ENCODE measurements at regions not wholly inside any gene's neighbourhood (a gene's known extent, or its start where the extent isn't known, plus 50 kb on each side); places are given as distances from the start of the nearest gene placed in this dataset.
A peak's percentile ranks its signal among the peaks of the same experiment; 100 is the strongest.

DNA sequence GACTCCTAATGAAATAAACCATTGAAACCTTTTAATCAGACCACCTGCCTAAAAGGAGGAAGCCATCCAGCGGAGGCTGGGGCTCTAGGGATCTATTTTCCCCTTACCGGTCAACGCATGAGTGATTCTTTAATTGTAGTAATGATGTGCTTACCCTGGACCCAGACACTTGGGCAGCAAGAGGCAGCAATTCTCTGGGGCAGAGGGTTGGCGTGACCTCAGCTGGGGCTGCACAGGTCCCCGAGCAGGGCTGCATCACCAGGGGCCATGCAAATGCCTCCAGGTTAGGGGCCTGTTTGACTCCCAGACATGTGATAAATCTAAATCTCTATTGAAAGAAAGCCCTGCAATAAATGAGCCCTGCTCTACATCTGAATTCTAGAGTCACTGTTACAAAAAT lies 194.2 kb upstream of the TSHZ3 start:
- intact Hi-C loops (cut with micrococcal nuclease) = no loop called here
- DNase-seq = no peak
- no peak for ATAC-seq

DNA sequence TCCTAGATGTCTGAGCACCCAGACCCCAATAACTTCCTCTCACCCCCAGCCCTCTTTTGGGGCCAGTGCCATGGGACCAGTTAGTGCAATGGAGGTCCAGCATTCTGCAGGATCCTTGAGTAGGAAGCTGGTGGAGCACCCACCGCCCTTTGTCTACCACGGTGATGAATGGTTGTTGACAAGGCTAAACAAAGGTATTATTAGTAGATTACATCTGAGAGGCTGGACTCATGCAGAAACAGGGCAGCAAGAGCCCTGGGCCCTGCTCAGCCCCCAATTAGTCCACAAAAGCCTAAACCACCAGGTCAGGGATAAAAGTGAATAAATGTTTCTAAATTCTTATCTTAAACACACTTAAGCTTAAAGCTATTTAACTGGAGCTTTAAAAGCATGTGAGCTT lies 196.5 kb upstream of the TSHZ3 start:
- ATAC-seq (no peak), DNase-seq (no peak)
- intact Hi-C loops (cut with micrococcal nuclease) = no loop called here

DNA sequence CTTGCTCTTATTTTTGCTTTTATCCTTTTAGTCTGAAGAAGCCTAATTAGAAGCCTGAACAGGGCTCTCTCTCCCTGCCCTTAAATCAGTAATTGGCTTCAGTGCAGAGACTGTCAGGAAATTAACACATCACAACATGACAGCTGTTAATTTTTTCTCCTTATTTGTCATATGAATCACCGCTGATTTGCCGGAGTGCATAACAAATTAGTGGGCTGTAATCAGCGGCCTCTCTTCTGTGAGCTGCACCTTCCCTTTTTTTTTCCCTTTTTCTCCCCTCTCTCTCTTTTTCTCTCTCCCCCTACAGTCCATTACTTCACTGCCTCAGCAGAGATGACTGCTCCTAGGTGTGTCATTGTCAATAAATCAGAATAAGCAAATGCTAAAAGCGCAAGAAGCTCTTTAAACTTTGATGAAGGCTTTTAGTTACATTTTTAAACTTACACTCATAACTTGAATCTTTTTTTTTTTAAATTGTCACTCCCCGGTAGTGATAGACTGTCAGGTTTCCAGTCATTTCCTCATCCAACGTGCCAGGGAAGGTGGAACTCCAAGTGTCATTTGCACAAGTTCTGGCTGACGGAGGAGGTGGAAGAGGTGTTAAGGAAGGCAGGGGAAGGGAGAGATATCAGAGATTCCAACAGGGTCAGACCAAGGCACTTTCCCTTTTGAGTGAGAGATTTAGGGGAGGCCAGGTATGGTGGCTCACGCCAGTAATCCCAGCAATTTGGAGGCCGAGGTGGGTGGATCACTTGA lies 197.1 kb upstream of the TSHZ3 start:
- ATAC-seq = no peak
- intact Hi-C loops (cut with micrococcal nuclease) = no loop called here

DNA sequence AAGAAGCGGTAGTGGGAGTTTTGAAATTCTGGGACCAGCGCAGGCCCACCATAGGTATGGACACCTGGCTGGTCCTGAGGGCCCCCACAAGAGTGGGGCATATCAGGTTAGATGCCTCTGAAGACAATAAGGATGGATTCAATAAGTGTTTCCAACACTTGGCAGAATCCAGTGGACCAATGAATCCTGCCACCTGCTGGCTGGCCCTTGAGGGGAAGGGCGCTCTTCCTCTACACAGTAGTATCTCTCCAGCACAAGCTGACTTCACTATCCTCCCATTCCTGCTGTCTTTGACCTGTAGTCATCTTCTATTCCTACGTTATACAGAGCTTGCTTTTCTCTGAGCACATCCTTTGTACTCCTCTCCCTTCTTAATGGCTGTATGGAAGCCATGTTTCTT lies 199.7 kb upstream of the TSHZ3 start:
- DNase-seq (peak; percentile 50), ATAC-seq (no peak)
- intact Hi-C loops (cut with micrococcal nuclease) = no loop called here

More for the DNA sequence above, 197.1 kb upstream of the TSHZ3 start:
- no peak for DNase-seq

DNA sequence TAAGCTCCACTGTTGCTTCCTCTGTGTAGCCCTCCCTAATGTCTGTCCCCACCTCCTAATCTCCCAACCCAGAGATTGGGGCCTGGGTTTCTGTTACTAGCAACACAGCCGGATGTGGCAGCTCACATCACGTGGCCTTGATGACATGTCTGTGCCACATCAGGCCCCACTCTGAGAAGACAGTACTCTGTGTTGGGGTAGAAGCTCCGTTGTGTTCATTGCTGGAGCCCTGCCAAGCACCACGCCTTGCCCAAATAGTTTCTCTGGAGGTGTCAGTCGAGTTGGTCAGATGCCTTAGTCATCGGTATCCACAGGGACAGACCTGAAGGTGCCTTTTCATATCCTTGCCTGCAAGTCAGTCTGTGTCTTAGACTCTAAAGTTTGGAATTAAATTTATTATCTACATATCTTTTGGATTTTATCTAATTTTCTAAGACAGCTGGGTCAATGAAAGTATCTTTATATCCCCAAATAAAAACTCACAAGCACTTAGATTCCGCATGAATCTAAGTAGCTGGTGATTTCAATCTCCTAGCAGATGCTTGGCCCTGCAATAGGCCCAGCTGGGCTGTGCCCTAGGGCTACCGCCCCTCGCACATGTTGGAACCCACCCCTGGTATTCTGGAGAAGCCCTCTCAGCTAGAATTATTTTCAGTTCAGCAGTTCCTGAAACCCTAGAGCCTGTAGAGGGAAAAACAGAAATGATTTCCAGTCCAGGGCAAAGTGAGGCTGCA lies 204.0 kb upstream of the TSHZ3 start:
- no peak for DNase-seq
- intact Hi-C loops (cut with micrococcal nuclease) = no loop called here
- ATAC-seq = no peak

DNA sequence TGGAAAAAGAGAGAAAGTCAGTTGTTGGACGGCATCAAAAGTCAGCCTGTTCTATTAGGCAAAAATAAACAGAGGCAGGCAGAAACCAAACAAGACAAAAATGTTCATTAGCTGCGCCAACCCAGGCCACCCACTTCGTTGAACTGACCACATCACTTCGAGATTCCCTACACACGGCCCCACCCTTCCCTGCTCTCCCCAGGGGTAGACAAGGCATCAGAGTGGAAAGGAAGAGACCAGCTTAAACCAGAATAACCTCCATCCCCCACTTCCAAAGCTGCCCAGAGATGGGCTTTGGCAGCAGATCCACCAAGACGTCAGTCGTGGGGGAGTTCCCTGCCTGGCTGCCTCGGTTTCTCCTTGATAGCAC lies 204.6 kb upstream of the TSHZ3 start:
- intact Hi-C loops (cut with micrococcal nuclease) = no loop called here
- DNase-seq (no peak), ATAC-seq (peak; percentile 58)

DNA sequence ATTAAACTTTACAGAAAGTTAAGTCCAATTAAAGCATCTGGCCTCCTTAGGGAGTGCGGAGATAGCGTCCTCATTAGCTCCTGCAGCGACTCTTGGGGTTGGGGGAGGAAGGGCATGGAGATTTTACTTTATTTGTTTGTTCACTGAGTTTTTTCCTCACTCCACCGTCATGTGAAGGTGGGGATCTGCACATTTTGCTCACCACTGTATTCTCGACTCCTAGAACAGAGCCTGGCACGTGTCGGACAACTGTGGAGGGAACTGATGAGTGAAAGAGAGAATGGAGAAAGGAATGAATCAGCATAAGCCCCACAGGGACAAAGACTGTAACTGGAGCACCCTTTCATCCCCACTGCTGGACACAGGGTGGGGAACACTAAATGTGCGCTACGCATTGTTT lies 205.1 kb upstream of the TSHZ3 start:
- ATAC-seq = no peak
- no peak for DNase-seq
- intact Hi-C loops (cut with micrococcal nuclease) = no loop called here

DNA sequence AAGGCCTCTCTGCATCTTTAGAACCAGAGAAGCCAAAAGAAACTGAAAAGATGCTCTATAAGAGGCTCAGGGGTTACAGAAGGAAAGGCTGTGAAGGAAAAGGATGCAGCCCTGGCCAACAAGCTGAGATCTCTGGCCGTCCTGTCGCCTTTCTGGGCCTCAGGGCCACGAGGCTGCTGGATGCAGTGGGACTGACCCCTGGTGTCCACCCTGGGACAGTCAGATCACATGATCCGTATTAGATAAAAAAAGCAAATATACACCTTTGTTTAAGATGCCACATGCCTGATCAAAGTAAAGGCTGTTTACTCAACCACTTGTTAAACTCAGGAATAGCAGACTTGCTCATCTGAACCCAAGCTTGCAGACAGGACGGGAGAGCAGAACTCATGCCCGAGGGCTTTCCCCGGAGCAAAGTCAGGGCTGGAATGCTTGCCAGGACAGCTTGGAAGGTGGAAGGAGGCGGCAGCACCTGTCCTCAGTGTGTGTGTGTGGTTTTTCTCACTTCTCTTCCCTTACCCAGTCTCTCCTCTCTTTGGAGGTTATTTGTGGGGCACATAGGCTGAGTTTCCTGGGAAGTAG lies 206.5 kb upstream of the TSHZ3 start:
- ATAC-seq (no peak), DNase-seq (no peak)
- intact Hi-C loops (cut with micrococcal nuclease) = no loop called here

DNA sequence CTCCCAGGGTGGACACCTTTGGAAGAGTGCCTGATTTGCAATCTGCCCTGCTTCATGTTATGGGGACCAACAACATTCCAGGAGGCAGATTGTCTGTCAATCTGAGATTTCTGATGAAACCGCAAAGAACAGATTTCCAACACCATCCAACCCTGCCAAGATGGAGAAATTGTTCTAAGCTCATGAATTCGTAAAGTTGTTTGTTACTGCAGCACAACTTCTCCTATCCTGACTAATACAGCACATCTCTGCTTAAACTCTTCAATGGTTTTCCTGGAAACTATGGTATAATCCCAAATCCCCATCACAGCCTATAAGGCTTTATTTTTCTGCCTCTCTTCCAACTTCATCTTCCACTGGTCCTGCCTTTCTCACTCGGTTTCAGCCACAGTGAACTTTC lies 210.3 kb upstream of the TSHZ3 start:
- intact Hi-C loops (cut with micrococcal nuclease) = no loop called here
- ATAC-seq (no peak), DNase-seq (no peak)

DNA sequence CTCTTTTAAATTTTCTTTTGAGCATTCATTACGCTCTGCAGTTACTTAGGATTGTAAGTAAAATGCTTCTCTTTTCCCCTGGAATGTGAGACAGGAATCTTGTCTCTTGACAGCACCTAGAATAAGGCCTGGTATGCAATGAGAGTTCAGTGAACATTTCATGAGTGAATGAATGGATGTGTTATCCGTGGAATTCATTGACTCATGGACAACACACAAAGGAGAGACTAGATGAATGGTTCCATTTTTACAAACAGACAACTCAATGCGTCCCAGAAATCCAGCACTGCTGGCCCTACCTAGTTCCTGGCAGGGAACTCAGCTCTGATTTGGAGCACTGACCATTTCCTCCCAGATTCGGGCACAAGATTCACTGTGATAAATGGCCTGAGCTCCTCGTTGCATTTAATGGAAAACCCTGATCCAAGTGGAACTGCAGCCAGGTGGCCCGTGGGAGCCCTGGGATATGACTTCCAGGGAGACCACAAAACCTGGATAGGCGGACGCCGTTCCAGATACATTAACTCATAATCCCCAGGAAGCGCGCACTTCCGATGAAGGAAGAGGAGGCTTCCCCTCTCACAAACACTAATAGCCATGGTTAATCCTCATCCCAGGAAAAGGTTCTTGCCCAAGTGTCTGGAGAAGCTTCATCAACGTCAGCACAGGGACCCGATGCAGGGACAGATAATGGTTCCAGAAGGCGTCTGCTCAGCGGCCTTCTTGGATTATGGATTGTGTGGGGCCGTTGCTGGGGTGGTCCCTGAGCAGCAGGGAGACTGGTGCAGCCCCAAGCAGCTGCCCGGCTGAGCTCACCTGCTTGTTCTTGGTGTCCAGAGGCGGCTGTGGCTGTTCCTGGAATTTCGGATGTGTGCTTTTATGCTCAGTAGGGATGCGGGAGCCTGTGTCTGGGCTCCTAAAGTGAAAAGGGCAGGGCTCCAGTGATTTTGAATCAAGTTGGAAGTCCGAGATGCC lies 211.1 kb upstream of the TSHZ3 start:
- ATAC-seq (no peak), DNase-seq (no peak)
- intact Hi-C loops (cut with micrococcal nuclease) = no loop called here

DNA sequence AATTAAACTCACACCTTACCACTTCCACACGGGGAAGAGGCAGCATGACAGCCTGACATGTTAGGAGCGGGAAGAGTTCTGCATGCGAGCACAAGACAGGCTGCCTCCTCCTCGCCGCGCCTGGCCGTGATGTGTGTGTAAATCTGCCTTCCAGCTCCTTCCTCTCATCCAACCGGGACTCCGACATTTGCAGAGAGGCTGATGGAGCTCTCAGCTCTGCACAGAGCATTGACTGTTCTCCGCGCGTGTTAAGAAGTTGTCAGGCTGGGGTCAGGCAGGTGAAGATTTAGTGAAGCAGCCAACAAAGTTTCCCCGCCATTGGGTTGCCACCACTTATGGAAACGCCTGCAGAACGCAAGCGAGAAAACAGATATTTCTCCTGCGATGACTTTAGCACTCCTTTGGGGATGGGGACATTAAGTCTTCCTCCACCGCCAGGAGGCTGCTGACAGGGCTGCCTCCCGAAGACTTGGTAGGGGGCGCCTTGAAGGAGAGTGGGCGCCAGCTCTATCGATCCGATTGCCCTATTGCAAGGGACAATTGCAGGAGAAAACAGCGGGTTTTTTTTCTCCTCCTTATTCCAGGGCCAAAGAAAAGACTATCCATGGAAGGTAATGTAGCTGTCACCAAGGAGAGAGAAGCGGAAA lies 213.9 kb upstream of the TSHZ3 start:
- intact Hi-C loops (cut with micrococcal nuclease) = no loop called here
- ATAC-seq = no peak
- DNase-seq = no peak

DNA sequence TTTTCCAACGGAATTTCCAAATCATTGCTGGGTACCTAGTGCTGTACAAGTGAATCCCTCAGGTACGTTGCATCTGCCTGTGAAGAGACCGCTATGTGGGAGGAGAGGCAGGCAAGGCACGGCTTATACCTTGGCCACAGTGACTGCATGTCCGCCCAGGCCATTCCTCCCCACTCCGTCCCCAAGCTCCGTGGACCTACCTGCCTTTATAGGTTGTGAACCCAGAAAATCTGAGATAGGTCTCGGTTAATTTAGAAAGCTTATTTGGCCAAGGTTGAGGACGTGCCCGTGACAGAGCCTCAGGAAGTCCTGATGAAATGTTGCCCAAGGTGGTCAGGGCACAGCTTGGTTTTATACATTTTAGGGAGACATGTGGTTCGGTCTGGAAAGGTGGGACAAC lies 218.5 kb upstream of the TSHZ3 start:
- no peak for DNase-seq
- no peak for ATAC-seq
- intact Hi-C loops (cut with micrococcal nuclease) = no loop called here

DNA sequence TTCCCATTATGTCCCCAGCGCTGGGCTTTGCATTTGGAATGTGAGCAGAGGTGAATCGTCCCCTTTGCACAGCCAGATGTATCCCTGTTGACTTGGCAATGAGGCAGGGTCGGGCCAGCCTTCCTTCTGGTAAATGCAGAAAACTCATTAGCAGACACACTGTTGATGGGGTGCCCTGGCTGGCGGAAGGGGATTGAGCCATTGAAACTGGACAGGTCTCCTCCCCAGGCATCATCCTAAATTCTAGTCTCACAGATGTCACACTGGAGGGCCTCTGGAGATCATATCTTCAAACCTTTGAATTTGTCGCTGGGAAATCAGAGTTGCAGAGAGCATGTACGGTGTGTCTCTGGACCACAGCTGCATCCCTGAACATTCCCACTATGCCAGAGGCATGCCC lies 219.5 kb upstream of the TSHZ3 start:
- ATAC-seq = no peak
- intact Hi-C loops (cut with micrococcal nuclease) = no loop called here
- DNase-seq = no peak

DNA sequence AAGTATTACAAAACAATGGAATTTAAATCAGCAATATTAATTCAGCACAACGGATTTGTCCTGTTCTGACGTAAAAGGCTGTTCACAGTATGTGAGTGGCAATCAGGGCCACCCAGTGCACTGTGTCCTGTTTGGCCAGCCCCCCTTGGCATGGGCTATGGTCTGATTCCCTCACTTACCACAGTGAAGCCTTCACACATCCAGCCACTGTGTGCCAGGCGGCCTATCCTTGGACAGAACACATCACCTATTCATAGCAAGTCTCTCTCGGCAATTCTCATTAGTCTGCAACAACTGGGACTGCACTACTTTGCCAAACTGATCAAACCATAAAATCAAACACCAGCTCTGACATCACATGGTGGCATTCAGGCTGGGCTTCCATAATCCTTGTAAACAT lies 221.5 kb upstream of the TSHZ3 start:
- ATAC-seq (no peak), DNase-seq (no peak)
- intact Hi-C loops (cut with micrococcal nuclease) = no loop called here

DNA sequence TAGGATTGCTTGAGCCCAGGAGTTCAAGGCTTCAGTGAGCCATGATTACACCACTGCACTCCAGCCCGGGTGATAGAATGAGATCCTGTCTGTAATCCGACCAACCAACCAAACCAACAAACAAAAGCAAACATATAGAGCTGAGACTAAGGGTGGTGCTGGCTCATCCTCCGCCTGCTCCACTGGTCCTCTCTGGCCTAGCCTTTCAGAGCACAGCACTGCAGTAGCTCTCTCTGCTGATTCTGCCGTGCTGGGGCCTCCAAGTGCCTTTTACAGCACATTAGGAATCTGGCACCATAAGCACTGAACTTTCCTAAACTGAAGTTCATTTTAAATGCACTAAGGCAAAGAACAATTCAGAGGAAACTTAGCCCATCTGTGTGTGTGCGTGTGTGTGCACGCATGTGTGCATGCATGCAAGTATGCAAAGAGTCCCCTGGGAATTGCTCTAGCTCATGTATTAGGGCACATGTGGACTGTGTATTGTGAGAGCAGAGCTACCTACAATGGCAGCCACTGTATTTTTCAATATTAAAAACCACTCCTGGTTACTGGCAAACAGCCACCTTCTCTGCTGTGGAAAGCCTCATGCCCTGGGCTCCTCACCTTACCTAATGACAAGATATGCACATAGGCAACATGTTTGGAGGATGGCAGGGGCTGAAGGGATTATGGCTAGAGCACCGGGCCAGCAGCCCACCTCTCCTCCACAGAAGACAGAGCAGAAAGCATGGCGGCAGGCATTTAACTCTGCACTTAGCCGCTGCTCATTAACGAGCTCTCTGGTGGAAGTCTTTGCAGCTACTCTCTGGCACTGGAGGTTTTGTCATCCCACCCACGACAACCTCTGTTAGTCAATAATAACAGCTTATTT lies 223.1 kb upstream of the TSHZ3 start:
- DNase-seq = no peak
- intact Hi-C loops (cut with micrococcal nuclease) = no loop called here
- ATAC-seq = no peak

DNA sequence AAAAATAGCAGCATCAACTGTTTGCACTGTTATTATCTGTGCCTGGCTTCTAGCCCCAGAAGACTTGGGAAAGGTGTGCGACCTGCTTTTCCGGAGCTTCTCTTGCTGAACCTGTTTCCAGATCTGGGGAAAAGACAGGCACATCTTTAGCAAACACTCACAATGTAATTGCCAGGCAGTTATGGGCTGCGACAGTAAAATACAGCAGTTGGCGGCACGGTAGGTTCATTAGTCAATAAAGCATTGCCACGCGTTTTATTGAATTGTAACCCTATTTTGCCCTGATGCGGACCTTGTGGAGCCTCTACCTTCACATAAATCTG lies 223.7 kb upstream of the TSHZ3 start:
- DNase-seq (no peak), ATAC-seq (no peak)
- intact Hi-C loops (cut with micrococcal nuclease) = no loop called here

DNA sequence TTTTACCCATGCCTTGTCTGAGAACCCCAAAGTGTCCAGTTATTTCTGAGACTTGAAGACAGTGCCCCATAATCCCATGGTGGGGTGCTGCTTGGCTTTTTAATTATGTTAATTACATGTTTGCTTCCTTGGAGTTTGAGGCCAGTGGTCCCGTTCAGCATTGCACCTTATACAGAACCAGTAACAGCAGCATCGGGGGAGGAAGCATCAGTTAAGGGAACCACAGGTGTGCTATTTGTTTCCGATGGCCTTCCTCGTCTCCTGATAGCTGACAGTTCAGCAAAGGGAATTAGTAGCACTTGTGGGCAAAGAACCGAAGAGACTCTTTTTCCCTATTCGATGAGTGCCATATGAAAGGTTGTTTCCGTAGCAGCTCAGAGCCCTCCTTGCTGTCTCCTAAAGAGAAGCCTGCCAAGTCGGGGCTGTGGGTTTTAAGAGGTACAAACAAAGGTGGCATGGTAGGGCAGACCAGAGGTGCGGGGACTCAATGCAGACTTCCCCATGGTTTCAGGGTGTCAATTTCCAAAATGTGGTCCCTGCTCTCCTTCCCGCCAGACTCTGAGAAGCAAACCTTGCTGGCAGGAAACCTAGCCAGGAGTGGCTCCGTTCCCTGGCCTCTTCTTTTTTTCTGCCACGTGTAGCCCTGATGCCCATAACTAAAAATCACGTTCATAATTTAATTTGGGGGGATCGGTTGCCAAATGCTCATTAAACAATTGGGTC lies 225.2 kb upstream of the TSHZ3 start:
- ATAC-seq (no peak), DNase-seq (no peak)
- intact Hi-C loops (cut with micrococcal nuclease) = no loop called here

DNA sequence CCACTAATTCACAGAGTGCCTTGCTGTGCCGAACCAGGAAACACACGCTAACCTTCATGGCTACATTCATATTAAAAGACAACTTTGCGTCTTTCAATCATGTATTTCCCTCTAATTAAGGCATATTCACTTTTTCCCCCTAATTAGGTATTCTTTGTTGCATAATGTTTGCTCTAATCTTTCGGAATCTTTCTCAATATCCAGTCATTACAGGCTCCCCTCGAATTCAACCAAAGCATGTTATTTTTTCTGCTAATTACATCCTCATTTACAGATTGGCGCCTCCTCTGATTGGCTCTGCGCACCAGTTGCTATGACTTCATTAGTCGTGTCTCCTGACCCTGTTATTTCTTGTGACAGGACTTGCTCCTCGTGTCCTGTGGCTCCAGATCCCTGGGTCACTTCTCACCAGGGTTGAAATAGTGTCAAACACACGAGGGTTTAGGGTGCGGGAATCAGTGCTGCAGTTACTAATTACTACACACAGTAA lies 226.7 kb upstream of the TSHZ3 start:
- intact Hi-C loops (cut with micrococcal nuclease) = no loop called here
- ATAC-seq (no peak), DNase-seq (no peak)
